H1 (cell line): ENCODE measurements at regions not wholly inside any gene's neighbourhood (a gene's known extent, or its start where the extent isn't known, plus 50 kb on each side); places are given as distances from the start of the nearest gene placed in this dataset.

Experiments used
- CTCF ChIA-PET: fragments of 300-600 bp; sonication (Branson Sonifier 250); formaldehyde crosslinking; loops from one replicate; lab custom pipeline; 2021; ENCODE audit not compliant: partially characterized antibody; lab: Charles Lee
- POLR2A ChIA-PET: fragments of 300-600 bp; sonication (Branson Sonifier 250); formaldehyde crosslinking; loops from one replicate; lab custom pipeline; 2021; ENCODE audit warnings: inconsistent platforms; ENCODE audit not compliant: partially characterized antibody; lab: Charles Lee
- DNase-seq, 2 experiments: peaks; one replicate each; pipeline versions ENCODE4 v3.0.0 to v3.0.0-alpha.2; 2010 to 2022; ENCODE audit warnings: low spot score in 2 of 2, low read depth in 1 of 2, mixed read lengths in 1 of 2
- FAIRE-seq: peaks from 2 replicates; lab custom pipeline; 2011; peaks lifted over from hg19 to GRCh38; lab: Jason Lieb, UNC
- H2AFZ ChIP-seq: 2 replicates; pipeline ENCODE4 v1.8.1; 2012; ENCODE audit warnings: low read length, inconsistent platforms
- H2AK5ac ChIP-seq: 2 replicates; pipeline ENCODE4 v1.6.1; 2013; ENCODE audit warnings: low read depth, low read length
- H2BK120ac ChIP-seq: replicated peaks from 2 replicates; pipeline ENCODE3; 2013; ENCODE audit warnings: low read depth, low read length, inconsistent platforms
- H2BK12ac ChIP-seq: 2 replicates; pipeline ENCODE4 v1.6.1; 2013; ENCODE audit warnings: low read depth, low read length
- H2BK15ac ChIP-seq: 2 replicates; pipeline ENCODE4 v1.6.1; 2013; ENCODE audit warnings: low read length
- H2BK20ac ChIP-seq: 2 replicates; pipeline ENCODE4 v1.6.1; 2013; ENCODE audit warnings: low read length
- H2BK5ac ChIP-seq: 2 replicates; pipeline ENCODE4 v1.6.1; 2013; ENCODE audit warnings: low read depth, low read length
- H3K14ac ChIP-seq: 2 replicates; pipeline ENCODE4 v1.6.1; 2013; ENCODE audit warnings: inconsistent platforms; ENCODE audit not compliant: insufficient read length
- H3K18ac ChIP-seq: 2 replicates; pipeline ENCODE4 v1.6.1; 2013; ENCODE audit warnings: low read length; ENCODE audit errors: extremely low read depth
- H3K23ac ChIP-seq: 2 replicates; pipeline ENCODE4 v1.6.1; 2013; ENCODE audit warnings: inconsistent platforms; ENCODE audit not compliant: insufficient read length
- H3K23me2 ChIP-seq: 2 replicates; pipeline ENCODE4 v1.6.1; 2013; ENCODE audit warnings: low read depth, low read length
- H3K27ac ChIP-seq: 2 replicates; pipeline ENCODE4 v1.6.1; 2011; ENCODE audit warnings: low read depth, low read length, inconsistent platforms
- H3K27me3 ChIP-seq, 4 experiments: replicated peaks in 1 of 4; 1 replicate in 1 of 4; 2 replicates in 3 of 4; pipeline versions ENCODE4 v1.6.1 to v1.8.1; 2011 to 2013; ENCODE audit warnings: low read length in 3 of 4, mild to moderate bottlenecking in 3 of 4, inconsistent platforms in 2 of 4, mixed read lengths in 2 of 4, moderate library complexity in 1 of 4; ENCODE audit not compliant: control insufficient read depth in 3 of 4, insufficient read depth in 3 of 4; ENCODE audit errors: extremely low read depth in 1 of 4
- H3K36me3 ChIP-seq, 4 experiments: 2 replicates each; pipeline versions ENCODE4 v1.6.1 to v1.8.1; 2011 to 2013; ENCODE audit warnings: mild to moderate bottlenecking in 4 of 4, low read length in 3 of 4, moderate library complexity in 2 of 4, control low read depth in 1 of 4, inconsistent platforms in 1 of 4; ENCODE audit not compliant: insufficient read depth in 4 of 4, control insufficient read depth in 2 of 4
- H3K4ac ChIP-seq: replicated peaks from 2 replicates; pipeline ENCODE3; 2013; ENCODE audit warnings: low read length, low read depth, mixed read lengths, inconsistent platforms; ENCODE audit not compliant: insufficient read length
- H3K4me1 ChIP-seq, 4 experiments: replicated peaks in 1 of 4; 1 replicate in 1 of 4; 2 replicates in 3 of 4; pipeline versions ENCODE4 v1.6.1 to v1.8.1; 2011 to 2013; ENCODE audit warnings: low read length in 3 of 4, inconsistent platforms in 2 of 4, mixed read lengths in 1 of 4; ENCODE audit not compliant: insufficient read depth in 4 of 4, control insufficient read depth in 3 of 4
- H3K4me2 ChIP-seq, 2 experiments: 2 replicates each; pipeline versions ENCODE4 v1.6.1 to v1.8.1; 2011 to 2013; ENCODE audit warnings: low read depth in 2 of 2, low read length in 2 of 2, control low read depth in 1 of 2, inconsistent platforms in 1 of 2, mild to moderate bottlenecking in 1 of 2; ENCODE audit not compliant: insufficient read depth in 1 of 2
- H3K4me3 ChIP-seq, 4 experiments: fragments of 200-600, 300-600 bp in 1 of 4; sonication (generic), shearing (Covaris generic), sonication (Bioruptor Twin) in 1 of 4; 2 replicates each; pipeline versions ENCODE4 v1.5.1 to v1.8.1; 2011 to 2016; ENCODE audit warnings: low read length in 4 of 4, low read depth in 3 of 4, control low read depth in 2 of 4, inconsistent platforms in 2 of 4, mild to moderate bottlenecking in 2 of 4, mixed read lengths in 1 of 4, moderate library complexity in 1 of 4; ENCODE audit not compliant: insufficient read depth in 2 of 4; ENCODE audit errors: extremely low read depth in 1 of 4
- H3K56ac ChIP-seq: replicated peaks from 2 replicates; pipeline ENCODE3; 2013; ENCODE audit warnings: low read depth, mild to moderate bottlenecking, mixed read lengths, low read length, inconsistent platforms; ENCODE audit not compliant: insufficient read length
- H3K79me1 ChIP-seq: 2 replicates; pipeline ENCODE4 v1.6.1; 2013; ENCODE audit warnings: low read depth, low read length, control low read depth
- H3K79me2 ChIP-seq, 2 experiments: 2 replicates each; pipeline versions ENCODE4 v1.6.1 to v1.8.1; 2012 to 2013; ENCODE audit warnings: low read length in 2 of 2, mild to moderate bottlenecking in 2 of 2, inconsistent platforms in 1 of 2; ENCODE audit not compliant: insufficient read depth in 2 of 2, control insufficient read depth in 1 of 2
- H3K9ac ChIP-seq, 4 experiments: replicated peaks in 1 of 4; 1 replicate in 1 of 4; 2 replicates in 3 of 4; pipeline versions ENCODE4 v1.6.1 to v1.8.1; 2011 to 2013; ENCODE audit warnings: low read depth in 3 of 4, low read length in 3 of 4, control low read depth in 2 of 4, mild to moderate bottlenecking in 2 of 4, moderate library complexity in 2 of 4, inconsistent platforms in 1 of 4; ENCODE audit errors: extremely low read depth in 1 of 4
- H3K9me3 ChIP-seq, 2 experiments: 2 replicates each; pipeline versions ENCODE4 v1.6.1 to v1.8.1; 2012 to 2013; ENCODE audit warnings: mild to moderate bottlenecking in 2 of 2, moderate library complexity in 2 of 2, control low read depth in 1 of 2, inconsistent platforms in 1 of 2, low read depth in 1 of 2, low read length in 1 of 2, mixed read lengths in 1 of 2; ENCODE audit not compliant: insufficient read depth in 2 of 2
- H4K20me1 ChIP-seq, 2 experiments: replicated peaks in 1 of 2; 2 replicates each; pipeline versions ENCODE3 to v1.8.1; 2011 to 2013; ENCODE audit warnings: inconsistent platforms in 2 of 2, low read length in 2 of 2, mild to moderate bottlenecking in 1 of 2; ENCODE audit not compliant: insufficient read depth in 2 of 2, control insufficient read depth in 1 of 2
- H4K5ac ChIP-seq: 2 replicates; pipeline ENCODE4 v1.6.1; 2013; ENCODE audit warnings: low read length, low read depth, mixed read lengths, inconsistent platforms; ENCODE audit not compliant: insufficient read length
- H4K8ac ChIP-seq: 2 replicates; pipeline ENCODE4 v1.8.0; 2013; ENCODE audit warnings: mild to moderate bottlenecking, moderate library complexity, low read length, inconsistent platforms; ENCODE audit not compliant: insufficient read depth; ENCODE audit errors: extremely low read depth
- H4K91ac ChIP-seq: replicated peaks from 2 replicates; pipeline ENCODE3; 2013; ENCODE audit warnings: low read length, mixed read lengths, inconsistent platforms; ENCODE audit not compliant: insufficient read length
- ATF3 ChIP-seq: IDR thresholded peaks from 2 replicates; pipeline ENCODE4 v1.6.1; 2011; ENCODE audit warnings: low read depth, mild to moderate bottlenecking, low read length; ENCODE audit not compliant: insufficient read depth
- CBX8 ChIP-seq: fragments of 300-800, 300-1000 bp; sonication (generic); IDR thresholded peaks from 2 replicates; pipeline ENCODE4 v1.7.1; 2016; ENCODE audit warnings: low read depth, low read length, borderline replicate concordance
- CEBPB ChIP-seq: IDR thresholded peaks from 2 replicates; pipeline ENCODE4 v1.6.1; 2012; ENCODE audit warnings: low read depth, low read length
- EGR1 ChIP-seq: IDR thresholded peaks from 2 replicates; pipeline ENCODE4 v1.6.1; 2011; ENCODE audit warnings: low read depth, low read length, borderline replicate concordance
- HDAC2 ChIP-seq, 2 experiments: fragments of 300-600 bp in 1 of 2; sonication (generic) in 1 of 2; IDR thresholded peaks; 2 replicates each; pipeline ENCODE4 v1.6.1; 2011 to 2012; ENCODE audit warnings: low read depth in 2 of 2, low read length in 2 of 2, mild to moderate bottlenecking in 2 of 2, moderate library complexity in 2 of 2, borderline replicate concordance in 1 of 2, inconsistent platforms in 1 of 2
- JUND ChIP-seq: IDR thresholded peaks from 2 replicates; pipeline ENCODE4 v1.6.1; 2011; ENCODE audit warnings: mild to moderate bottlenecking, improper control_type of control experiment, low read length
- KDM5A ChIP-seq: fragments of 200-600 bp; IDR thresholded peaks from 2 replicates; pipeline ENCODE4 v1.7.1; 2012; ENCODE audit warnings: mild to moderate bottlenecking, low read length, inconsistent platforms, mixed read lengths
- NANOG ChIP-seq: IDR thresholded peaks from 2 replicates; pipeline ENCODE4 v1.6.1; 2011; ENCODE audit warnings: low read length, low read depth, mild to moderate bottlenecking, inconsistent platforms; ENCODE audit not compliant: insufficient read depth, poor library complexity, severe bottlenecking
- POLR2A ChIP-seq, 2 experiments: IDR thresholded peaks; 1 replicate in 1 of 2; 2 replicates in 1 of 2; pipeline ENCODE4 v1.6.1; 2011; ENCODE audit warnings: low read depth in 2 of 2, low read length in 2 of 2, mild to moderate bottlenecking in 2 of 2; ENCODE audit errors: control extremely low read depth in 1 of 2
- SP4 ChIP-seq: IDR thresholded peaks from 2 replicates; pipeline ENCODE4 v1.6.1; 2012; ENCODE audit warnings: low read length, inconsistent platforms
- TCF12 ChIP-seq: IDR thresholded peaks from 2 replicates; pipeline ENCODE4 v1.6.1; 2011; ENCODE audit warnings: low read depth, mild to moderate bottlenecking, low read length
- USF2 ChIP-seq: IDR thresholded peaks from 2 replicates; pipeline ENCODE4 v1.6.1; 2011; ENCODE audit warnings: low read length, improper control_type of control experiment
- WGBS, 2 experiments: shearing (Covaris generic) in 1 of 2; methylation state at CpG; one replicate each; pipeline versions ENCODE4 v1.1.6 to v1.1.7; 2013 to 2015; ENCODE audit warnings: low lambda C conversion rate in 2 of 2, mixed read lengths in 2 of 2, inconsistent platforms in 1 of 2, low coverage in 1 of 2, missing lambda C conversion rate in 1 of 2; ENCODE audit not compliant: insufficient replicate concordance in 2 of 2, insufficient coverage in 1 of 2, insufficient read length in 1 of 2; ENCODE audit errors: extremely low coverage in 1 of 2, missing lambda C conversion rate in 1 of 2; 5-methylcytosine and 5-hydroxymethylcytosine counted together

GRCh38 chr20:50259705-50260478 lies 69.3 kb downstream of the CEBPB start:
- Histone ChIP-seq H3K18ac (no peak overlapping the region; the same call in 1 of the 2 replicates), H3K9me3 (no peaks in the 10 kb centered on the region), H3K9ac (no peak overlapping the region), H2BK20ac (no peak overlapping the region), H3K36me3 (no peaks in the 10 kb centered on the region), H3K4me1 (peaks cover 0 to 4% (median 0%) of the 10 kb centered on the region in 4 experiments; a peak in 1 of 7 replicates), H4K8ac (no peak overlapping the region), H3K56ac (no peak overlapping the region), H3K4me3 (no peak overlapping the region), H3K79me2 (no peaks in the 10 kb centered on the region), H2BK5ac (no peak overlapping the region), H3K23ac (no peak overlapping the region), H3K4me2 (no peak overlapping the region), H2AK5ac (no peak overlapping the region), H3K27me3 (no peaks in the 10 kb centered on the region), H3K14ac (no peak overlapping the region), H2AFZ (peak overlapping the region; percentile 67; the same call in 1 of the 2 replicates), H4K5ac (no peak overlapping the region), H2BK120ac (no peak overlapping the region), H3K27ac (no peak overlapping the region), H2BK12ac (no peak overlapping the region), H3K4ac (no peak overlapping the region), H3K79me1 (no peaks in the 10 kb centered on the region), H2BK15ac (no peak overlapping the region), H4K91ac (no peak overlapping the region), H4K20me1 (no peaks in the 10 kb centered on the region), H3K23me2 (peaks cover 3% of the 10 kb centered on the region; the same call in 1 of the 2 replicates)
- FAIRE-seq: no peak
- ChIA-PET CTCF (interaction anchor here (0.6 to 1.3 kb wide), 5 partner anchors 16 to 194 kb away, joined by 3 to 4 read pairs (median 4); no protein-coding TSS in a partner anchor), POLR2A (no interaction called here)
- DNase-seq: no peak
- 91% methylated on average over 9 of the region's 9 CpGs; no CpG with 5 or more reads in 1 of the 2 experiments for WGBS, 2 experiments
- no peak for TF ChIP-seq TCF12
- no peak for TF ChIP-seq CEBPB
- no peak for TF ChIP-seq POLR2A (IDR thresholded peaks at IDR 0.05; ENCODE audit: control extremely low read depth in 1 of 2, low read depth in 2 of 2, low read length in 2 of 2)
- TF ChIP-seq USF2: no peak
- TF ChIP-seq HDAC2 (IDR thresholded peaks at IDR 0.05; ENCODE audit: borderline replicate concordance in 1 of 2, low read depth in 2 of 2, low read length in 2 of 2): no peak
- no peak for TF ChIP-seq JUND
- no peak for TF ChIP-seq KDM5A
- no peak for TF ChIP-seq ATF3
- no peak for TF ChIP-seq EGR1
- TF ChIP-seq CBX8: no peak
- TF ChIP-seq SP4: no peak
- no peak for TF ChIP-seq NANOG
